ENCODE measurements at regions not wholly inside any gene's neighbourhood (a gene's known extent, or its start where the extent isn't known, plus 50 kb on each side); places are given as distances from the start of the nearest gene placed in this dataset.

GRCh38 chr2:8214036-8214615 is 467.7 kb upstream of the ID2 start:
- no peak overlapping the region for H3K4me3 Mint-ChIP-seq
- no peaks in the 10 kb centered on the region for H3K4me1 Mint-ChIP-seq (ENCODE audit: low read depth)
- H3K9me3 Mint-ChIP-seq: peaks cover 2% of the 10 kb centered on the region
- CTCF ChIA-PET: no interaction called here
- peaks cover 2% of the 10 kb centered on the region for H3K27me3 Mint-ChIP-seq (ENCODE audit: low read depth)
- intact Hi-C loops (cut with micrococcal nuclease): no loop called here
- no peaks in the 10 kb centered on the region for H3K36me3 Mint-ChIP-seq (ENCODE audit: low read depth)
- DNase-seq: no peak
- no peak overlapping the region for H3K27ac Mint-ChIP-seq

GRCh38 chr2:8215159-8215863 is 466.5 kb upstream of the ID2 start:
- H3K4me3 Mint-ChIP-seq: no peak overlapping the region
- CTCF ChIA-PET: no interaction called here

GRCh38 chr2:8215982-8216381 is 465.9 kb upstream of the ID2 start:
- Mint-ChIP-seq H3K27ac (no peak overlapping the region), H3K36me3 (ENCODE audit: low read depth) (no peaks in the 10 kb centered on the region), H3K9me3 (no peaks in the 10 kb centered on the region), H3K4me1 (ENCODE audit: low read depth) (no peaks in the 10 kb centered on the region), H3K27me3 (ENCODE audit: low read depth) (peaks cover 2% of the 10 kb centered on the region), H3K4me3 (no peak overlapping the region)
- no peak for DNase-seq
- CTCF ChIA-PET: no interaction called here
- intact Hi-C loops (cut with micrococcal nuclease): no loop called here

More at GRCh38 chr2:8215159-8215863, 466.5 kb upstream of the ID2 start:
- H3K27ac Mint-ChIP-seq: no peak overlapping the region
- H3K36me3 Mint-ChIP-seq (ENCODE audit: low read depth): no peaks in the 10 kb centered on the region
- H3K27me3 Mint-ChIP-seq (ENCODE audit: low read depth): peaks cover 2% of the 10 kb centered on the region
- no peaks in the 10 kb centered on the region for H3K9me3 Mint-ChIP-seq
- no peaks in the 10 kb centered on the region for H3K4me1 Mint-ChIP-seq (ENCODE audit: low read depth)
- intact Hi-C loops (cut with micrococcal nuclease): no loop called here
- no peak for DNase-seq

- no peak overlapping the region for H3K4me3 Mint-ChIP-seq
- no peaks in the 10 kb centered on the region for H3K9me3 Mint-ChIP-seq
- H3K4me1 Mint-ChIP-seq (ENCODE audit: low read depth): no peaks in the 10 kb centered on the region
- CTCF ChIA-PET: no interaction called here
- no peak overlapping the region for H3K27ac Mint-ChIP-seq
- no peaks in the 10 kb centered on the region for H3K36me3 Mint-ChIP-seq (ENCODE audit: low read depth)
- no peak for DNase-seq
- H3K27me3 Mint-ChIP-seq (ENCODE audit: low read depth): peaks cover 2% of the 10 kb centered on the region
- intact Hi-C loops (cut with micrococcal nuclease): no loop called here
These were observed 465.5 kb upstream of the ID2 start for GRCh38 chr2:8216397-8216796.

GRCh38 chr2:8217468-8218030 is 464.3 kb upstream of the ID2 start:
- Mint-ChIP-seq H3K4me1 (ENCODE audit: low read depth) (no peaks in the 10 kb centered on the region), H3K36me3 (ENCODE audit: low read depth) (no peaks in the 10 kb centered on the region), H3K4me3 (no peak overlapping the region), H3K27me3 (ENCODE audit: low read depth) (peaks cover 2% of the 10 kb centered on the region), H3K27ac (no peak overlapping the region), H3K9me3 (no peaks in the 10 kb centered on the region)
- no peak for DNase-seq
- CTCF ChIA-PET: interaction anchor here (0.7 kb wide), 1 partner anchor 53 kb away, joined by 3 read pairs; no protein-coding TSS in a partner anchor
- intact Hi-C loops (cut with micrococcal nuclease): no loop called here

- no peaks in the 10 kb centered on the region for H3K9me3 Mint-ChIP-seq
- intact Hi-C loops (cut with micrococcal nuclease): no loop called here
- DNase-seq: no peak
- no peak overlapping the region for H3K4me3 Mint-ChIP-seq
- no peaks in the 10 kb centered on the region for H3K36me3 Mint-ChIP-seq (ENCODE audit: low read depth)
- H3K27me3 Mint-ChIP-seq (ENCODE audit: low read depth): peaks cover 2% of the 10 kb centered on the region
- H3K4me1 Mint-ChIP-seq (ENCODE audit: low read depth): no peaks in the 10 kb centered on the region
- CTCF ChIA-PET: interaction anchor here (0.6 kb wide), 1 partner anchor 28 kb away, joined by 4 read pairs; no protein-coding TSS in a partner anchor
- no peak overlapping the region for H3K27ac Mint-ChIP-seq
These were observed 462.8 kb upstream of the ID2 start for GRCh38 chr2:8219096-8219495.

- intact Hi-C loops (cut with micrococcal nuclease): no loop called here
- CTCF ChIA-PET: interaction anchor here (0.6 kb wide), 1 partner anchor 1135 kb away, joined by 3 read pairs; no protein-coding TSS in a partner anchor
- no peak overlapping the region for H3K4me3 Mint-ChIP-seq
- H3K9me3 Mint-ChIP-seq: no peaks in the 10 kb centered on the region
- no peak for DNase-seq
- no peaks in the 10 kb centered on the region for H3K36me3 Mint-ChIP-seq (ENCODE audit: low read depth)
- no peaks in the 10 kb centered on the region for H3K4me1 Mint-ChIP-seq (ENCODE audit: low read depth)
- peaks cover 2% of the 10 kb centered on the region for H3K27me3 Mint-ChIP-seq (ENCODE audit: low read depth)
- no peak overlapping the region for H3K27ac Mint-ChIP-seq
These were observed 462.1 kb upstream of the ID2 start for GRCh38 chr2:8219631-8220355.

GRCh38 chr2:8222979-8223694 is 458.7 kb upstream of the ID2 start:
- Mint-ChIP-seq H3K36me3 (ENCODE audit: low read depth) (no peaks in the 10 kb centered on the region), H3K27ac (no peak overlapping the region), H3K9me3 (no peaks in the 10 kb centered on the region), H3K4me3 (no peak overlapping the region), H3K4me1 (ENCODE audit: low read depth) (no peaks in the 10 kb centered on the region), H3K27me3 (ENCODE audit: low read depth) (peaks cover 8% of the 10 kb centered on the region)
- intact Hi-C loops (cut with micrococcal nuclease): no loop called here
- no peak for DNase-seq
- CTCF ChIA-PET: no interaction called here

- Mint-ChIP-seq H3K27me3 (ENCODE audit: low read depth) (peaks cover 8% of the 10 kb centered on the region), H3K4me1 (ENCODE audit: low read depth) (no peaks in the 10 kb centered on the region), H3K4me3 (no peak overlapping the region), H3K36me3 (ENCODE audit: low read depth) (no peaks in the 10 kb centered on the region), H3K27ac (no peak overlapping the region), H3K9me3 (no peaks in the 10 kb centered on the region)
- no peak for DNase-seq
- intact Hi-C loops (cut with micrococcal nuclease): no loop called here
- CTCF ChIA-PET: no interaction called here
These were observed 458.0 kb upstream of the ID2 start for GRCh38 chr2:8223695-8224346.

- no peak overlapping the region for H3K27ac Mint-ChIP-seq
- intact Hi-C loops (cut with micrococcal nuclease): no loop called here
- H3K9me3 Mint-ChIP-seq: no peaks in the 10 kb centered on the region
- peaks cover 11% of the 10 kb centered on the region for H3K27me3 Mint-ChIP-seq (ENCODE audit: low read depth)
- CTCF ChIA-PET: no interaction called here
- no peak overlapping the region for H3K4me3 Mint-ChIP-seq
- DNase-seq: no peak
- peaks cover 3% of the 10 kb centered on the region for H3K4me1 Mint-ChIP-seq (ENCODE audit: low read depth)
- no peaks in the 10 kb centered on the region for H3K36me3 Mint-ChIP-seq (ENCODE audit: low read depth)
These were observed 457.3 kb upstream of the ID2 start for GRCh38 chr2:8224347-8225190.

GRCh38 chr2:8225266-8225665 is 456.6 kb upstream of the ID2 start:
- peaks cover 11% of the 10 kb centered on the region for H3K27me3 Mint-ChIP-seq (ENCODE audit: low read depth)
- H3K9me3 Mint-ChIP-seq: no peaks in the 10 kb centered on the region
- no peak for DNase-seq
- CTCF ChIA-PET: no interaction called here
- H3K27ac Mint-ChIP-seq: no peak overlapping the region
- peaks cover 8% of the 10 kb centered on the region for H3K4me1 Mint-ChIP-seq (ENCODE audit: low read depth)
- intact Hi-C loops (cut with micrococcal nuclease): no loop called here
- no peaks in the 10 kb centered on the region for H3K36me3 Mint-ChIP-seq (ENCODE audit: low read depth)
- H3K4me3 Mint-ChIP-seq: no peak overlapping the region

All from activated naive CD4-positive, alpha-beta T cell treated with anti-CD3 and anti-CD28 coated beads for 36 hours (primary cell).